Fibroblast of pulmonary artery (primary cell): ENCODE measurements at regions not wholly inside any gene's neighbourhood (a gene's known extent, or its start where the extent isn't known, plus 50 kb on each side); places are given as distances from the start of the nearest gene placed in this dataset.
"Not testable (repeated sequence)": the region's sequence is repeated elsewhere in the genome, so short reads cannot be mapped to it uniquely, and the experiment has no call there.

Experiments
- DNase-seq: peaks from one replicate; pipeline ENCODE4 v3.0.0-alpha.2; 2010; ENCODE audit warnings: low read depth
- H3K4me3 ChIP-seq: replicated peaks from 2 replicates; pipeline ENCODE4 v1.5.1; 2011; ENCODE audit warnings: low read depth, mild to moderate bottlenecking, control low read depth, low read length, moderate library complexity
- TF ChIP-seq, protein P1 (sequence below): IDR thresholded peaks from 2 replicates; pipeline ENCODE4 v1.5.1; 2011; ENCODE audit warnings: mild to moderate bottlenecking, control low read depth, low read length, inconsistent platforms; ENCODE audit errors: missing control alignments

DNA sequence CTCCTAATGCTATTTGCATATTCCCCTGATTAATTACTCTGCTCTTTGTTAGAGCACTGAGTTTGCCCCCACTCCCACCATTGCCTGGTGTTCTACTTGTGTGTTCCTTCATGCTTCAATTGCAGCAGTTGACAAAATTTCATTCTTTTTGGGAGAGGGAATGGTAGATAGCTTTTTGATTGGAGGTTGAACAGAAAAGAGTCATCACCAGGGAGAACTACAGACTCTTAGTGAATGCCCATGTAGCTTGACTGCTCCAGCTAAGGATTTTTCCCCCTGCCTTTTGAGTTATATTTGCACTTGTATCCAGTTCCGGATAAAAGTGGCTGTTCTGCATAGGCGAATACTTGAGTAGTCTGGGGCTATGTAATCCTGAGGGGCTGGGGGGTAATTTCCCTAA is 183.9 kb downstream of the ETNK1 start:
- TF ChIP-seq, protein P1, sequence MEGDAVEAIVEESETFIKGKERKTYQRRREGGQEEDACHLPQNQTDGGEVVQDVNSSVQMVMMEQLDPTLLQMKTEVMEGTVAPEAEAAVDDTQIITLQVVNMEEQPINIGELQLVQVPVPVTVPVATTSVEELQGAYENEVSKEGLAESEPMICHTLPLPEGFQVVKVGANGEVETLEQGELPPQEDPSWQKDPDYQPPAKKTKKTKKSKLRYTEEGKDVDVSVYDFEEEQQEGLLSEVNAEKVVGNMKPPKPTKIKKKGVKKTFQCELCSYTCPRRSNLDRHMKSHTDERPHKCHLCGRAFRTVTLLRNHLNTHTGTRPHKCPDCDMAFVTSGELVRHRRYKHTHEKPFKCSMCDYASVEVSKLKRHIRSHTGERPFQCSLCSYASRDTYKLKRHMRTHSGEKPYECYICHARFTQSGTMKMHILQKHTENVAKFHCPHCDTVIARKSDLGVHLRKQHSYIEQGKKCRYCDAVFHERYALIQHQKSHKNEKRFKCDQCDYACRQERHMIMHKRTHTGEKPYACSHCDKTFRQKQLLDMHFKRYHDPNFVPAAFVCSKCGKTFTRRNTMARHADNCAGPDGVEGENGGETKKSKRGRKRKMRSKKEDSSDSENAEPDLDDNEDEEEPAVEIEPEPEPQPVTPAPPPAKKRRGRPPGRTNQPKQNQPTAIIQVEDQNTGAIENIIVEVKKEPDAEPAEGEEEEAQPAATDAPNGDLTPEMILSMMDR: no peak
- DNase-seq: no peak
- H3K4me3 ChIP-seq: no peak overlapping the region

DNA sequence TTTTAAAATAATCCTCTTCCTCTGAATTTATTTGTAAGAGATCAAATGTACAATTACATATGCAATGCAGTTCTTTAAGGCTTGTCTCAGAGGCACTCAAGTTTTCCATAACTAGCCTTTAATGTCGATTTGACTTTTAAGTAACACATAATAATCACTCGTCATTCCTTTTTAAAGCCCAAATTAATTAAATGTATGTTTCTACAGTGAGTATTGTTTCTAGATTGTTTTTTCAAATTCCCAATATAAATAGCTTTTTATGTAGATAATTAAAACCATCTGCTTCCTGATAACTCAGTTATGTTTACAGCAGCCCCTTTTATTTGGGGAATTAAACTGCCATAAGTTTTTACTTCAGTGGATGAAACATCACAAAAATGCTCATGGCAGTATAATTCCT is 185.1 kb downstream of the ETNK1 start:
- no peak overlapping the region for H3K4me3 ChIP-seq

DNA sequence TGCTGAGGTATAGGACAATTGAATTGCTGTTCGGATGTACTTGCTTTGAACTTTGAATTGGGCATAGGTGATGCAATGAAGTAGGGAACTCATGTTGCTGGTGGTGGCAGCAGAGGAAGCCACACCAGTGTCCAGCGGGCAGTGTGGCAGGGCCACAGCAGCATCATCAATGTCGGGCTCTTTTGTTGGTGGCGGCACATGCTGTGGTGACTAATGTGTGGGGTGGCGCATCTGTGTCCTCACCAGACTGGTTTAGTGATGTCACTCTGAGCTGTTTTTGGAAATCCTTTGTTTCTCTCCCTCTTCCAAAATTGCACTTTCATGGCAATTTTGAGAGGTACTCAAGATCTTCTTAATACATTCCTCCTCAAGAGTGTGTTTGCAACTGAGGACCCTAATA is 187.6 kb downstream of the ETNK1 start:
- TF ChIP-seq, protein P1: no peak
- no peak for DNase-seq
- H3K4me3 ChIP-seq: no peak overlapping the region

More for the DNA sequence above, 185.1 kb downstream of the ETNK1 start:
- no peak for DNase-seq
- TF ChIP-seq, protein P1: no peak

DNA sequence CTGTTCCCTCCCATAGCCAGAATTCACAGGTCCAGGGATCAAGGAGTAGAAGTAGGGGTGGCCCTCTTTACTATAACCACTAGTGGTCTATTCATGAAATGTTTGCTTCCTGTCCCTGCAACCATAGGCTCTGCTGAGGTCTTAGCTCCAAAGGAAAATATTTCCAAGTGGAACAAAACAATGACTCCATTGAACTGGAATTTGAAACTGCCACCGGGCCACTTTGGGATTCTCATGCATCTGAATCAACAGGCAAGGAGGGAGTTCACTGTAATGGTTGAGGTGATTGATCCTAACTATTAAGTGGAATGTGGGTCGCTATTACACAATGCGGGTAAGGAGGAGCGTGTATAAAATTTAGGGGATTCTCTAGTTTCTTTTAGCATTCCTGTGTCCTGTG is 197.0 kb downstream of the ETNK1 start:
- TF ChIP-seq, protein P1: no peak
- no peak overlapping the region for H3K4me3 ChIP-seq
- DNase-seq: no peak

DNA sequence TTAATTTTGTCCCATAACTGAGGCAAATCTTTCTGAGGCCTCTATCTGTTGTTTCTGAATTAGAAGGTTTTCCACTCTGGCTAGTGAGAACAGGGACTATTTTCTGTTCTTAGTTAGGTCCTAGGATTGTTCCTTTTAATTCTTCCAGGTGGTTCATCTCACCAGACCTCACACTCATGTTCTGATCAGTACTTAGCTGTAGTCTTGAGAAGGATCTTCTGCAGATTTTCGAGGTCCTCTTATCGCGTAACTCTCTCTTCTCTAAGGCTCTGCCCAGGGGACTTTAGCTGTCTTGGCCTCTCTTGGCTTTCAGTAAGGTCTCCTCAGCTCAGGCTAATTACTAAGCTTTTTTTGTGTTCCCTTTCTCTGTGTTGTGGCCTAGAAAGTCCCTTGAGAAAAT is 201.1 kb downstream of the ETNK1 start:
- no peak for DNase-seq
- TF ChIP-seq, protein P1: no peak
- no peak overlapping the region for H3K4me3 ChIP-seq

- H3K4me3 ChIP-seq, DNase-seq: not testable (repeated sequence)
Observed at GRCh38 chr12:22826446-22826981, 201.5 kb downstream of the ETNK1 start.

DNA sequence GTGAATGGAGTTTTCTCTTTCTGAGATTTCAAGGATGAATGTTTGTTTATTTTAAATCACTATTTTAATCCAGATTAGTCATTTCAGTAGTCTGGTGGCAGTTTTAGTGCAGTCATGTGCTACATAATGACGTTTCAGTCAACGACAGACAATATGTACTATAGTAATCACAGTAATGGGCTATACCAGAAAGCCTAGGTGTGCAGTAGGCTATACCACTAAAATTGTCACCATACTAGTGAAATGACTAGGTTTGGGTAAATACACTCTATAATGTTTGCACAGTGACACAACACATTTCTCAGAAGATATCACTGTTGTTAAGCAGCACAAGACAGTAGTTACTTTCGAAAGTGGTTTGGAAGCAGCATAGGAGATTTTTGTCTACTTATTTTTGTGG is 203.1 kb downstream of the ETNK1 start:
- TF ChIP-seq, protein P1: no peak
- H3K4me3 ChIP-seq: no peak overlapping the region
- DNase-seq: no peak
